Erythroblast (primary cell): ENCODE measurements at regions not wholly inside any gene's neighbourhood (a gene's known extent, or its start where the extent isn't known, plus 50 kb on each side); places are given as distances from the start of the nearest gene placed in this dataset.
"Not testable (repeated sequence)": the region's sequence is repeated elsewhere in the genome, so short reads cannot be mapped to it uniquely, and the experiment has no call there.

Experiments
- DNase-seq, 2 experiments: peaks; one replicate each; lab custom pipeline; 2025; lab: John Stamatoyannopoulos, UW
- GATA1 ChIP-seq: IDR thresholded peaks from 2 replicates; pipeline ENCODE4 v1.6.1; 2011; ENCODE audit warnings: low read depth, mild to moderate bottlenecking, control low read depth, low read length, moderate library complexity
- POLR2A ChIP-seq: IDR thresholded peaks from 2 replicates; pipeline ENCODE4 v1.6.1; 2011; ENCODE audit warnings: mild to moderate bottlenecking, low read length

GRCh38 chr20:29408034-29408695 lies 1849.3 kb upstream of the DEFB115 start:
- DNase-seq, result no peak

GRCh38 chr20:29408707-29409106 lies 1848.8 kb upstream of the DEFB115 start:
- DNase-seq, result not testable (repeated sequence)

More at GRCh38 chr20:29408034-29408695, 1849.3 kb upstream of the DEFB115 start:
- TF ChIP-seq POLR2A (no peak), GATA1 (no peak)

DNA sequence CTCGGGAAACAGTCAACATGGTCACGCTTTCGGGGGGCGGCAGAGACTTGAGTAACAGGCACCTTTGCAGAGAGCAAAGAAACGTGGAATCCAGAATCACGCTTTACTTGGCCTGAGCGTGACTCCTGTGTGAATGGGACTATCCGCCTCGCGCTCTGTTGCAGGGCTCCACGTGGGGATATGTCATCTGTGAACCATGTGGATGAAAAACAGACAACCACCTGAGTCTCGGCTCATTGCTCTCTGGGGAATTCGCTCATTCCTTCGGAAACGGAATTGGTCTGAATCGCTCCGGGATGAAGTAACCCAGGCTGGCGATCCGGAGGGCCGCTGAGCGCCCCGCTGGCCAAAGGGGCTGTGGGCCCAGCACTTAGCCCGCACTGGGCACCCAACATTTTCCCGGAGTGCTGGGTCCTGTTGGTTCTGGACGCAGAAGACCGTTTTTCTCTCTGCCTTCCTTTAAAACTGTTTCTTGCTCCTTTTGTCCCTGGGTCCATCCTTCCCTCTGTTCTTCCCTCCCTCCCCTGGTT lies 1848.2 kb upstream of the DEFB115 start:
- DNase-seq, result not testable (repeated sequence)

GRCh38 chr20:29409833-29410805 lies 1847.3 kb upstream of the DEFB115 start:
- TF ChIP-seq GATA1 (no peak), POLR2A (no peak)
- no peak for DNase-seq

- TF ChIP-seq GATA1 (no peak), POLR2A (no peak)
- no peak for DNase-seq
These were observed 1846.5 kb upstream of the DEFB115 start for GRCh38 chr20:29410806-29411457.

- not testable (repeated sequence) for DNase-seq
These were observed 1846.0 kb upstream of the DEFB115 start for GRCh38 chr20:29411458-29411820.

DNA sequence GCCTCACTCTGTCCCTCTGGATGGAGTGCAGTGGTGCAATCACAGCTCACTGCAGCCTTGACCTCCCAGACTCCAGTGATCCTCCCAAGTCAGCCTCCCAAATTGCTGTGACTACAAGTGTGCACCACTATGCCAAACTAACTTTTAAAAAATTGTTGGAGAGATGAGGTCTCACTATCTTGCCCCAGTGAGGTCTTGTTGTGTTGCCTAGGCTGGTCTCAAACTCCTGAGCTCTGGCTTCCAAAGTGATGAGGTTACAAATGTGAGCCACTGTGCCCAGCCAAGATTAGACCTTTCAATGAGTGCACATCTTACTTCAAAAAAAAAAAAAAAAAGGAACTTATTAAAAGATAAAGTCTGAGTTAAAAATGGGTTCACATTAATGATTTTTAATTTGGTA lies 1838.1 kb upstream of the DEFB115 start:
- no peak for TF ChIP-seq GATA1
- TF ChIP-seq POLR2A, result no peak
- DNase-seq, result no peak

- DNase-seq, result no peak
- TF ChIP-seq POLR2A (no peak), GATA1 (no peak)
These were observed 1830.0 kb upstream of the DEFB115 start for GRCh38 chr20:29427201-29428060.

- TF ChIP-seq GATA1 (no peak), POLR2A (no peak)
- no peak for DNase-seq
These were observed 1826.9 kb upstream of the DEFB115 start for GRCh38 chr20:29430531-29430930.

DNA sequence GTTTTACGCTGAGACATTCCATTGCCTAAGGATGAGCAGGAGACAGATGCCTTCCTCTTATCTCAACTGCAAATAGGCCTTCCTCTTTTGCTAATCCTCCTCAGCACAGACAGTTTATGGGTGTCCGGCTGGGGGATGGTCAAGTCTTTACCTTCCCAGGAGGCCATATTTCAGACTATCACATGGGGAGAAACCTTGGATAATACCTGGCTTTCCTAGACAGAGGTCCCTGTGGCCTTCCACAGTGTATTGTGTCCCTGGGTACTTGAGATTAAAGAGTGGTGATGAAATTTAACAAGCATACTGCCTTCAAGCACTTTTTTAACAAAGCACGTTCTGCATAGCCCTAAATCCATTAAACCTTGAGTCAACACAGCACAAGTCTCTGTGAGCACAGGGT lies 1816.7 kb upstream of the DEFB115 start:
- not testable (repeated sequence) for DNase-seq

GRCh38 chr20:29443206-29443781 lies 1814.2 kb upstream of the DEFB115 start:
- DNase-seq, result peak; percentile 46 to 67

DNA sequence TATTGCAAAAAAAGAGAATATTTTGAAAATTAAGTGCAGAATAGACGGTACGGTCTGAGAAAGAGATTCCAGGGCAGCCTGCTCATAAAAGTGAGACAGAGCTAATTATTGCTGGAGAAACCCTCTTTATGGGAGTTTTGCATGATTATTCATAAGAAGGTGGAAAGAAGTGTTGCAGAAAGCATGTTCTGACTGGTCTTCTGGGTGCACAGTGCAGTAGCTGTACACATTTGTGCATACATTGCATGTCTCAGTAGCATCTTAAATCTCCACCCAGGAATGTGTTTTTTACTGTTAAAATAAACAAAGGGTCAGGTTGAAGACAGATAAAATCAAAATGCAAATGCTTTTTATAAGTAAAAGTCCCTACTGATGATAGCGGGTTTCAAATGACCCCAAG lies 1813.6 kb upstream of the DEFB115 start:
- no peak for DNase-seq
- TF ChIP-seq GATA1, result no peak
- TF ChIP-seq POLR2A, result no peak

DNA sequence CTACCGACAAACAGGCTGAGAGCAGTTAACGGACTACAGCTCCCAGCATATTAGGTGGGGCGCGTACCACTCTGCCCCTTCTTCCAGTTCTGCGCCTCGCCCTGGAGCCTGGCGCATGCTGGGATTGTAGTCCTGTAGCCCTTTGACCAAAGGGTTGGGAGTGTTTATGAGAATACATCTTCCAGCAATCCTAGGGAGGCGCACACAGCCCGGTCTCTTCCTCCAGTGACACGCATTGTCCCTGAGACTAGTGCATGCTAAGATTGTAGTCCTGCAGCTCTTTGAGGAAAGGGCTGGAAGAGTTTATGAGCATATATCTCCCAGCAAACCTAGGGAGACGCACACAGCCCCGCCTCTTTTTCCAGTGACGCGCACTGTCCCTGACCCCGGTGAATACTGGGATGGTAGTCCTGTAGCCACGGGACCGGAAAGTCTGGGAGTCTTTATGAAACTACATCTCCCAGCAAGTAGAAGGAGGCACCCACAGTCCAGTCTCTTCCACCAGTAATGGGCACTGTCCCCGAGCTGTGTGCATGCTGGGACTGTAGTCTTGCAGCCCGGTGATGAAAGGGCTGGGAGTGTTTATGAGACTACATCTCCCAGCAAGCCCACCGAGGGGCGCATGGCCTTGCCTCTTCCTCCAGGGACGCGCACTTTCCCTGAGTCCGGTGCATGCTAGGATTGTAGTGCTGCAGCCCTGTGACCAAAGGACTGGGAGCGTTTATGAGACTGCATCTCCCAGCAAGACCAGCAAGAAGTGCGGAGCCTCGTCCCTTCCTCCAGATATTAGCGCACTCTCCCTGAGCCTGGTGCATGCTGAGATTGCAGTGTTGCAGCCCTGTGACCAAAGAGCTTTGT lies 1812.2 kb upstream of the DEFB115 start:
- DNase-seq, result not testable (repeated sequence)

- not testable (repeated sequence) for DNase-seq
These were observed 1809.7 kb upstream of the DEFB115 start for GRCh38 chr20:29447517-29448484.
